GM23248 (cell line): ENCODE measurements at regions not wholly inside any gene's neighbourhood (a gene's known extent, or its start where the extent isn't known, plus 50 kb on each side); places are given as distances from the start of the nearest gene placed in this dataset.

ENCODE experiments used
- DNase-seq: peaks from one replicate; pipeline ENCODE4 v3.0.0-alpha.2; 2015
- H2AFZ ChIP-seq: fragments of 200-600 bp; sonication (generic); 2 replicates; pipeline ENCODE4 v1.6.1; 2016; ENCODE audit warnings: antibody characterized with exemption
- H3F3A ChIP-seq: fragments of 200-600 bp; sonication (generic); 2 replicates; pipeline ENCODE4 v1.6.1; 2016; ENCODE audit warnings: mild to moderate bottlenecking, antibody characterized with exemption, mixed run types; ENCODE audit not compliant: insufficient read depth
- H3K27ac ChIP-seq: fragments of 200-600 bp; sonication (generic); 2 replicates; pipeline ENCODE4 v1.5.1; 2016; ENCODE audit warnings: mild to moderate bottlenecking
- H3K27me3 ChIP-seq: fragments of 200-600 bp; sonication (generic); replicated peaks from 2 replicates; pipeline ENCODE4 v1.6.1; 2016; ENCODE audit warnings: mild to moderate bottlenecking; ENCODE audit not compliant: insufficient read depth
- H3K36me3 ChIP-seq: fragments of 200-600 bp; sonication (generic); 2 replicates; pipeline ENCODE4 v1.6.1; 2016; ENCODE audit warnings: low read depth, mild to moderate bottlenecking
- H3K4me1 ChIP-seq: fragments of 200-600 bp; sonication (generic); 2 replicates; pipeline ENCODE4 v1.6.1; 2016; ENCODE audit warnings: mild to moderate bottlenecking; ENCODE audit not compliant: insufficient read depth
- H3K4me2 ChIP-seq: fragments of 200-600 bp; sonication (generic); one replicate; pipeline ENCODE4 v1.6.1; 2016; ENCODE audit warnings: mild to moderate bottlenecking; ENCODE audit not compliant: unreplicated experiment
- H3K4me3 ChIP-seq: fragments of 200-600 bp; sonication (generic); 2 replicates; pipeline ENCODE4 v1.5.1; 2016; ENCODE audit warnings: mild to moderate bottlenecking
- H3K79me2 ChIP-seq: fragments of 200-600 bp; sonication (generic); 2 replicates; pipeline ENCODE4 v1.6.1; 2016; ENCODE audit warnings: mild to moderate bottlenecking; ENCODE audit not compliant: insufficient read depth
- H3K9ac ChIP-seq: fragments of 200-600 bp; sonication (generic); 2 replicates; pipeline ENCODE4 v1.6.1; 2016; ENCODE audit warnings: mild to moderate bottlenecking
- H3K9me2 ChIP-seq: fragments of 200-600 bp; sonication (generic); 2 replicates; pipeline ENCODE4 v1.6.1; 2016; ENCODE audit warnings: mixed run types, mild to moderate bottlenecking, moderate library complexity; ENCODE audit not compliant: insufficient read depth
- H3K9me3 ChIP-seq: fragments of 200-600 bp; sonication (generic); one replicate; pipeline ENCODE4 v1.6.1; 2017; ENCODE audit warnings: low read depth
- H4K20me1 ChIP-seq: fragments of 200-600 bp; sonication (generic); 2 replicates; pipeline ENCODE4 v1.6.0; 2016; ENCODE audit not compliant: insufficient read depth
- EZH2 ChIP-seq: fragments of 200-600 bp; sonication (generic); IDR thresholded peaks from 2 replicates; pipeline ENCODE4 v1.6.1; 2018; ENCODE audit warnings: antibody characterized with exemption, mild to moderate bottlenecking; ENCODE audit not compliant: insufficient read depth, poor library complexity, severe bottlenecking
- EZH2phosphoT487 ChIP-seq: fragments of 200-600 bp; sonication (generic); IDR thresholded peaks from 2 replicates; pipeline ENCODE4 v1.6.1; 2018; ENCODE audit warnings: antibody characterized with exemption, moderate library complexity, mild to moderate bottlenecking, low read depth; ENCODE audit not compliant: insufficient read depth
- WGBS, 2 experiments: methylation state at CpG; one replicate each; pipeline ENCODE4 v1.1.6; 2015 to 2017; ENCODE audit warnings: low lambda C conversion rate in 2 of 2, low coverage in 1 of 2; ENCODE audit errors: missing lambda C conversion rate in 2 of 2; 5-methylcytosine and 5-hydroxymethylcytosine counted together
- in situ Hi-C: fragments of 300-500 bp; cut with MboI; formaldehyde crosslinking; loops from 2 replicates; pipeline ENCODE4 v1.15.0; 2020

DNA sequence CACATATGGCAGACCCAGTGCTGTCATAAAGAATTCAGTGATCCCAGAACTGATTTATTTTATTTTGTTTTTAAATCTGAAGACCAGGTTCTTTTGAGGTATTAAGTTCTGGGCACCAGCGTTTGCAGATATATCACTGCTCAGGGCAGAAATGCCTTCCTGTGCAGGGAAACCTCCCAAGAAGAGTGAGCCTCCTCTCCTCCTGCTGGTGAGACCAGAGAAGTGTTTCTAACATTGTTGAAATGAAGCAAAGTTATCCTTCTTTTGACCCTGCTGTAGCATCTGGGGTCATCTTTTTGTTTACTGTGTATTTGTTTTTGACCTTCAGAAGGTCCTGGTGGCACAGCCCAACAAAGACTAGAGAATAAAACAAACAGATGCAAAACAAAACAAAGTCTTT, 94.0 kb downstream of the AQP4 start:
- Histone ChIP-seq H3K9me3 (no peaks in the 10 kb centered on the region), H3F3A (no peaks in the 10 kb centered on the region), H3K4me2 (no peak overlapping the region), H2AFZ (no peak overlapping the region), H3K36me3 (no peaks in the 10 kb centered on the region), H4K20me1 (no peaks in the 10 kb centered on the region), H3K9me2 (no peaks in the 10 kb centered on the region), H3K27ac (no peak overlapping the region), H3K4me3 (no peak overlapping the region), H3K79me2 (no peaks in the 10 kb centered on the region), H3K4me1 (no peaks in the 10 kb centered on the region), H3K9ac (no peak overlapping the region), H3K27me3 (no peaks in the 10 kb centered on the region; the same call in 1 of the 2 replicates)
- peak; percentile 44 for DNase-seq
- in situ Hi-C loops: no loop called here
- TF ChIP-seq EZH2: no peak
- no peak for TF ChIP-seq EZH2phosphoT487
- WGBS, 2 experiments: 0 to 3% methylated on average over 1 of the region's 1 CpG

DNA sequence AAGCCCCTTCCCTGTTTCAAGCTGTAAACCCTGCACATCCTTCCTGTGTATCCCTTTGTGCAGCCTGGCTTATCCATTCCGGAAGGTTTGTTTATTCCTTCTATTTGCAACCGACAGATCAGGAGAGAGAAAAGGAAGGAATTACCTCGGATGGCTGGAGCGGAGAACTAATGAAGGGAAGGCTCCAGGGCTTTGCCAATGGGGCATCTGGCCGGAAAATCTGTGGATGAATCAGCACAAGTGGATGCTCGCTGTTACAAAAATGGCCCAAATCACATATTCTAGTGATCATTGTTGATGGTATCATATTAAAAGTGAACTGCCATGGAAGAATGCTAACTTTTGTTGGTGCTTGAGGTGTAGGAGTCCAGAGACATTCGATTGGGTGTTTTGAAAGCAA, 97.1 kb downstream of the AQP4 start:
- no peaks in the 10 kb centered on the region for H3K4me1 ChIP-seq
- no peaks in the 10 kb centered on the region for H3F3A ChIP-seq
- no peaks in the 10 kb centered on the region for H3K79me2 ChIP-seq
- in situ Hi-C loops: no loop called here
- no peaks in the 10 kb centered on the region for H3K9me2 ChIP-seq
- no peak for DNase-seq
- no peak overlapping the region for H3K9ac ChIP-seq
- H4K20me1 ChIP-seq: no peaks in the 10 kb centered on the region
- no peak for TF ChIP-seq EZH2
- TF ChIP-seq EZH2phosphoT487: no peak
- H3K9me3 ChIP-seq: no peaks in the 10 kb centered on the region
- H3K4me3 ChIP-seq: no peak overlapping the region
- no peak overlapping the region for H3K27ac ChIP-seq
- no peak overlapping the region for H2AFZ ChIP-seq
- no peak overlapping the region for H3K4me2 ChIP-seq
- WGBS, 2 experiments: 47% methylated on average over 7 of the region's 7 CpGs
- H3K36me3 ChIP-seq: no peaks in the 10 kb centered on the region
- H3K27me3 ChIP-seq: no peaks in the 10 kb centered on the region; the same call in 1 of the 2 replicates

DNA sequence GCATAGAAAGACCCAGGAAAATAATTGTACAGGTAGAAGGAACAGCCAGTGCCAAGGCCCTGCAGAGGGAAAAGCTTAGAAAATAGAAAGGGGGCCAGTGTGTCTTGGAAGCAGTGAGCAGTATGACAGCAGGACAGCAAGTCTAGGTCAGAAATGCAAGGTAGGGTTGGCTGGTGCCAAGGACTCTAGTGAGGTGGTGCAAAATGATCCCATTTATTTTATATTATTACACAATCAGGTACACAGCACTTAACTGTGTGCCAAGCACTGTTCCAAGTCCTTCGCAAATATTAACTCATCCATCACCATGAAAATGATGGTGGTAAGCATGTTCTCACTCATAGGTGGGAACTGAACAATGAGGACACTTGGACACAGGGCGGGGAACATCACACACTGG, 100.0 kb downstream of the AQP4 start:
- H3K27me3 ChIP-seq: no peaks in the 10 kb centered on the region
- TF ChIP-seq EZH2: no peak
- no peak for TF ChIP-seq EZH2phosphoT487
- H3K79me2 ChIP-seq: no peaks in the 10 kb centered on the region
- 53 to 61% methylated on average over 2 of the region's 2 CpGs for WGBS, 2 experiments
- no peaks in the 10 kb centered on the region for H3K36me3 ChIP-seq
- H4K20me1 ChIP-seq: no peaks in the 10 kb centered on the region
- no peaks in the 10 kb centered on the region for H3K9me3 ChIP-seq
- H3K9me2 ChIP-seq: no peaks in the 10 kb centered on the region
- H3K4me1 ChIP-seq: no peaks in the 10 kb centered on the region
- no peak for DNase-seq
- no peak overlapping the region for H3K9ac ChIP-seq
- H3K27ac ChIP-seq: no peak overlapping the region
- no peaks in the 10 kb centered on the region for H3F3A ChIP-seq
- no peak overlapping the region for H3K4me2 ChIP-seq
- H2AFZ ChIP-seq: no peak overlapping the region
- H3K4me3 ChIP-seq: no peak overlapping the region
- in situ Hi-C loops: no loop called here

DNA sequence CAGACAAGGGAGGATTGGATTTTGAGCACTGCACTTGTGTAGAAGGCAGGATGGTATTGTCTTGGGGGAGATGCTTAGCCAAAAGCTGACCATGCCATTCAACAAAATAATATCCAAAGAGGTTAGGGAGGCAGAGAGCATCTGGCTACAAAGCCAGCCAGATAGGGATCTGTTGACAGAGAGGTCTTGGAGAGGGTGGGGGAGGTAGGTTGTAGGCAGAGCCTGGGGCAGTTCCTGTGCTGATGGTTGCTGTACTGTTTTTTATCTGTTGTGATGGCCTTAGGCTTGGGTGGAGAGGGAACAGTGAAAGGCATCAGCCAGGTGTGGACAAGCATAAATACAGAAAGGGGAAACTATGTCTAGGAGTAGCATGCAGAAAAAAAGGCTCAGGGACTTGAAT, 100.9 kb downstream of the AQP4 start:
- no peak for DNase-seq
- Histone ChIP-seq H3K36me3 (no peaks in the 10 kb centered on the region), H3K9ac (no peak overlapping the region), H3K27ac (no peak overlapping the region), H4K20me1 (no peaks in the 10 kb centered on the region), H3K4me3 (no peak overlapping the region), H2AFZ (no peak overlapping the region), H3K27me3 (no peaks in the 10 kb centered on the region), H3K9me2 (no peaks in the 10 kb centered on the region), H3K79me2 (no peaks in the 10 kb centered on the region), H3K4me1 (no peaks in the 10 kb centered on the region), H3K4me2 (no peak overlapping the region), H3K9me3 (no peaks in the 10 kb centered on the region), H3F3A (no peaks in the 10 kb centered on the region)
- in situ Hi-C loops: no loop called here
- no peak for TF ChIP-seq EZH2phosphoT487
- TF ChIP-seq EZH2: no peak

DNA sequence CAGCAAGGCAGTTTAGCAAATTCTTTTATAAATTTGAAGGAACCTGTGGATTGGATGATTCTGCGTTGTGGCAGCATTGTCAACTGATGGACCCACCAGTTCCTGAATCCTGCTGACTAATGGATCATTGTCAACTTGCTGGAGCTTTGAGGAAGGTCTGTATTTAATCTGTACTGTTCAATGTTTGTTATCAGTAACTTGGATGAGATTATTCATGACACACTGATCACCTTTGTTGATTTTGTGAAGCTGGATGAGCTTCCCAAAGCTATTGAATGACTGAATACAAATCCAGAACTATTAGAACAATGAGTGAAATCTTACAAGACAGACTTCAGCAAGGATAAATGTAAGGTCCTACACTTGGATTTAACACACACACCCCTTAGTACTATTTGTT, 101.3 kb downstream of the AQP4 start:
- no peaks in the 10 kb centered on the region for H3F3A ChIP-seq
- no peak for DNase-seq
- TF ChIP-seq EZH2phosphoT487 (no peak), EZH2 (no peak)
- no peak overlapping the region for H2AFZ ChIP-seq
- H4K20me1 ChIP-seq: no peaks in the 10 kb centered on the region
- H3K9me3 ChIP-seq: no peaks in the 10 kb centered on the region
- no peak overlapping the region for H3K4me3 ChIP-seq
- 42 to 52% methylated on average over 1 of the region's 1 CpG for WGBS, 2 experiments
- H3K27me3 ChIP-seq: no peaks in the 10 kb centered on the region
- H3K36me3 ChIP-seq: no peaks in the 10 kb centered on the region
- no peaks in the 10 kb centered on the region for H3K4me1 ChIP-seq
- in situ Hi-C loops: no loop called here
- H3K27ac ChIP-seq: no peak overlapping the region
- no peaks in the 10 kb centered on the region for H3K79me2 ChIP-seq
- H3K4me2 ChIP-seq: no peak overlapping the region
- no peak overlapping the region for H3K9ac ChIP-seq
- no peaks in the 10 kb centered on the region for H3K9me2 ChIP-seq
